Gastrocnemius medialis (tissue), 4 donors: ENCODE measurements at regions not wholly inside any gene's neighbourhood (a gene's known extent, or its start where the extent isn't known, plus 50 kb on each side); places are given as distances from the start of the nearest gene placed in this dataset.

Experiments
- ATAC-seq, 2 donors: fragments of 150-250 bp; one replicate each; pipeline ENCODE4 v1.9.1; 2016
- DNase-seq, 2 donors: peaks; one replicate each; pipeline ENCODE4 v3.0.0-alpha.2; 2019
- H3K27ac ChIP-seq, 4 donors: fragments of 200-600 bp; sonication (generic); 1 replicate in 1 of 4; 2 replicates in 3 of 4; pipeline ENCODE4 v1.5.1; 2016 to 2018; ENCODE audit warnings: mild to moderate bottlenecking in 2 of 4, moderate library complexity in 1 of 4
- H3K27me3 ChIP-seq, 3 donors: fragments of 200-600 bp; sonication (generic) in 2 of 3; 1 replicate in 1 of 3; 2 replicates in 2 of 3; pipeline versions ENCODE4 v1.5.1 to v1.6.0; 2016 to 2019; ENCODE audit warnings: mild to moderate bottlenecking in 1 of 3, moderate library complexity in 1 of 3
- H3K36me3 ChIP-seq, 2 donors: fragments of 200-600 bp; sonication (generic) in 1 of 2; one replicate each; pipeline ENCODE4 v1.5.1; 2017 to 2018
- H3K4me1 ChIP-seq, 2 donors: fragments of 200-600 bp; sonication (generic) in 1 of 2; one replicate each; pipeline ENCODE4 v1.5.1; 2016 to 2017; ENCODE audit warnings: mild to moderate bottlenecking in 2 of 2
- H3K4me3 ChIP-seq, 4 donors: fragments of 200-600 bp; sonication (generic) in 3 of 4; 1 replicate in 1 of 4; 2 replicates in 3 of 4; pipeline ENCODE4 v1.5.1; 2016 to 2019; ENCODE audit warnings: mild to moderate bottlenecking in 2 of 4
- H3K9me3 ChIP-seq, 3 donors: fragments of 200-600 bp; sonication (generic) in 2 of 3; 1 replicate in 1 of 3; 2 replicates in 2 of 3; pipeline ENCODE4 v1.5.1; 2016 to 2019
- CTCF ChIP-seq, 5 experiments: fragments of 450-650 bp in 3 of 5; fragments of 200-600 bp in 2 of 5; sonication (generic) in 2 of 5; IDR thresholded peaks in 4 of 5; conservative IDR thresholded peaks in 1 of 5; 1 replicate in 4 of 5; 2 replicates in 1 of 5; pipeline ENCODE4 v1.5.1; 2016 to 2019; ENCODE audit warnings: antibody characterized with exemption in 5 of 5, mild to moderate bottlenecking in 3 of 5, moderate library complexity in 3 of 5
- POLR2A ChIP-seq, 2 donors: fragments of 450-650 bp; IDR thresholded peaks; one replicate each; pipeline ENCODE4 v1.6.1; 2017; ENCODE audit warnings: antibody characterized with exemption in 2 of 2, mild to moderate bottlenecking in 2 of 2, moderate library complexity in 2 of 2
- in situ Hi-C, 4 donors: fragments of 200-750 bp; cut with MboI; loops; one replicate each; pipeline versions ENCODE4 v1.15.0 to v1.8.0; 2017; ENCODE audit warnings: low sequenced_read_pairs in 4 of 4
- intact Hi-C: fragments of 100-400 bp; cut with DNase I; formaldehyde crosslinking; loops from one replicate; pipeline ENCODE4 v1.15.1; 2023; ENCODE audit warnings: low total_unique reads

GRCh38 chr9:87184956-87185642 is 237.8 kb upstream of the GAS1 start:
- H3K27ac ChIP-seq = no peak overlapping the region
- H3K4me3 ChIP-seq = no peak overlapping the region
- peaks cover 0 to 7% of the 10 kb centered on the region in 2 donors for H3K4me1 ChIP-seq
- in situ Hi-C loops = no loop called here
- intact Hi-C loops = no loop called here
- no peaks in the 10 kb centered on the region for H3K9me3 ChIP-seq
- ATAC-seq = no peak
- DNase-seq = no peak
- H3K27me3 ChIP-seq = no peaks in the 10 kb centered on the region
- H3K36me3 ChIP-seq = no peaks in the 10 kb centered on the region
- no peak for TF ChIP-seq POLR2A (IDR thresholded peaks at IDR 0.05)
- no peak for TF ChIP-seq CTCF (IDR thresholded peaks at IDR 0.05 in 4 of 5, conservative IDR thresholded peaks at IDR 0.05 in 1 of 5)

GRCh38 chr9:87187656-87188055 is 240.3 kb upstream of the GAS1 start:
- intact Hi-C loops = no loop called here
- H3K36me3 ChIP-seq = no peaks in the 10 kb centered on the region
- no peaks in the 10 kb centered on the region for H3K4me1 ChIP-seq
- H3K4me3 ChIP-seq = no peak overlapping the region
- H3K27ac ChIP-seq = no peak overlapping the region
- in situ Hi-C loops = no loop called here
- DNase-seq = no peak
- no peaks in the 10 kb centered on the region for H3K9me3 ChIP-seq
- TF ChIP-seq POLR2A (IDR thresholded peaks at IDR 0.05) = no peak
- TF ChIP-seq CTCF (IDR thresholded peaks at IDR 0.05 in 4 of 5, conservative IDR thresholded peaks at IDR 0.05 in 1 of 5) = no peak
- no peaks in the 10 kb centered on the region for H3K27me3 ChIP-seq
- ATAC-seq = no peak

- intact Hi-C loops (no loop called here), in situ Hi-C loops (no loop called here)
- Histone ChIP-seq H3K27ac (no peak overlapping the region), H3K27me3 (no peaks in the 10 kb centered on the region), H3K9me3 (no peaks in the 10 kb centered on the region), H3K4me1 (no peaks in the 10 kb centered on the region), H3K36me3 (no peaks in the 10 kb centered on the region), H3K4me3 (no peak overlapping the region)
- DNase-seq (no peak), ATAC-seq (no peak)
- no peak for TF ChIP-seq CTCF (IDR thresholded peaks at IDR 0.05 in 4 of 5, conservative IDR thresholded peaks at IDR 0.05 in 1 of 5)
- TF ChIP-seq POLR2A (IDR thresholded peaks at IDR 0.05) = no peak
These were observed 241.7 kb upstream of the GAS1 start for GRCh38 chr9:87189006-87189405.

- DNase-seq = no peak
- no peak for TF ChIP-seq POLR2A (IDR thresholded peaks at IDR 0.05)
- no peak for TF ChIP-seq CTCF (IDR thresholded peaks at IDR 0.05 in 4 of 5, conservative IDR thresholded peaks at IDR 0.05 in 1 of 5)
- intact Hi-C loops = no loop called here
- Histone ChIP-seq H3K4me3 (no peak overlapping the region), H3K4me1 (no peaks in the 10 kb centered on the region), H3K9me3 (no peaks in the 10 kb centered on the region), H3K27ac (no peak overlapping the region), H3K27me3 (peaks cover 0 to 16% (median under 1%) of the 10 kb centered on the region in 3 donors), H3K36me3 (no peaks in the 10 kb centered on the region)
- in situ Hi-C loops = no loop called here
- ATAC-seq = no peak
These were observed 245.8 kb upstream of the GAS1 start for GRCh38 chr9:87193151-87193550.
